A673 (cell line): ENCODE measurements at regions not wholly inside any gene's neighbourhood (a gene's known extent, or its start where the extent isn't known, plus 50 kb on each side); places are given as distances from the start of the nearest gene placed in this dataset.
A peak's percentile ranks its signal among the peaks of the same experiment; 100 is the strongest.

Experiments
- BruUV-seq: library from RNA; stranded (reverse); fragments of 400-500 nt; replicated peaks from 2 replicates; lab custom pipeline; 2021; lab: Mats Ljungman, UMichigan
- CTCF ChIA-PET: fragments of 300-600 bp; sonication (Branson Sonifier 250); formaldehyde crosslinking; loops from one replicate; lab custom pipeline; 2022; ENCODE audit warnings: antibody characterized with exemption; lab: Charles Lee
- POLR2A ChIA-PET: fragments of 300-600 bp; sonication (Branson Sonifier 250); formaldehyde crosslinking; loops from one replicate; lab custom pipeline; 2022; ENCODE audit warnings: antibody characterized with exemption; ENCODE audit not compliant: low non-redundant PET; lab: Charles Lee
- DNase-seq: peaks from one replicate; pipeline ENCODE4 v3.0.0-alpha.2; 2015; ENCODE audit warnings: low spot score
- H3K27ac ChIP-seq: fragments of 200-600 bp; sonication (generic); 2 replicates; pipeline ENCODE4 v1.5.1; 2016; ENCODE audit warnings: mixed run types, low read depth, mild to moderate bottlenecking, mixed read lengths, antibody characterized with exemption, low read length; ENCODE audit not compliant: poor library complexity, severe bottlenecking
- H3K27me3 ChIP-seq: fragments of 200-600 bp; sonication (generic); replicated peaks from 2 replicates; pipeline ENCODE4 v1.6.1; 2017; ENCODE audit warnings: mixed run types, low read depth, mild to moderate bottlenecking, mixed read lengths, antibody characterized with exemption, low read length; ENCODE audit not compliant: insufficient read depth, poor library complexity
- H3K36me3 ChIP-seq: fragments of 200-600 bp; sonication (generic); 2 replicates; pipeline ENCODE4 v1.6.1; 2016; ENCODE audit warnings: mixed run types, mild to moderate bottlenecking, mixed read lengths, antibody characterized with exemption, low read length; ENCODE audit not compliant: insufficient read depth, poor library complexity, severe bottlenecking
- H3K4me1 ChIP-seq: fragments of 200-600 bp; sonication (generic); 2 replicates; pipeline ENCODE4 v1.6.1; 2017; ENCODE audit warnings: mixed run types, mild to moderate bottlenecking, mixed read lengths, antibody characterized with exemption, low read length; ENCODE audit not compliant: insufficient read depth, poor library complexity, severe bottlenecking
- H3K4me3 ChIP-seq: fragments of 200-600 bp; sonication (generic); 2 replicates; pipeline ENCODE4 v1.5.1; 2016; ENCODE audit warnings: low read depth, mixed run types, mild to moderate bottlenecking, mixed read lengths, low read length; ENCODE audit not compliant: poor library complexity, severe bottlenecking
- H3K9me3 ChIP-seq: fragments of 200-600 bp; sonication (generic); 2 replicates; pipeline ENCODE4 v1.6.1; 2016; ENCODE audit warnings: mixed run types, low read depth, mild to moderate bottlenecking, mixed read lengths, antibody characterized with exemption, low read length; ENCODE audit not compliant: poor library complexity, severe bottlenecking
- EZH2 ChIP-seq: fragments of 200-600 bp; sonication (generic); IDR thresholded peaks from 2 replicates; pipeline ENCODE4 v1.6.1; 2017; ENCODE audit warnings: borderline replicate concordance, low read depth, mild to moderate bottlenecking, mixed read lengths, antibody characterized with exemption, low read length; ENCODE audit not compliant: poor library complexity, severe bottlenecking
- intact Hi-C: fragments of 100-400 bp; cut with micrococcal nuclease; formaldehyde crosslinking; loops from one replicate; pipeline ENCODE4 v1.10.0; 2022; ENCODE audit not compliant: unreplicated experiment
- TF ChIP-seq, protein P1 (sequence below): fragments of 300-800, 200-600 bp; sonication (generic); conservative IDR thresholded peaks from 2 replicates; pipeline ENCODE4 v1.5.1; 2017; ENCODE audit warnings: low read depth, mild to moderate bottlenecking, antibody characterized with exemption, low read length, moderate library complexity, mixed read lengths

DNA sequence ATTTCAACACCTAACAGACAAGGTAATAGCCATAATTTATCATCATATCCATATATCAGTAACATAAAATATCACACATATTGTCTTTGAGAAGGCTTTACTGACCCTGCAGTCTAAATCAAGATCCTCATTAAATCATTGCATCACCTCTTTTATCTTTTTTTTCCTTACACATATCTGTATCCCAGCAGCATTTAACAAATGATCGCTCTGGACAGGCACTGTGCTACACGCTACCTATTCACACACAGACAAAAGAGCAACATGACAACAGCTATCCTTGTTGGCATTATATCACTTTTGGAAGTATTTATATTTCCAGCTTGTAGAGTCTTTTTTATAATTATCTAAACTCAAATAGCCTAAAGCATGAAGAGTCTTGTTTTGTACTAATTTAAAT, 73.3 kb upstream of the NBEA start:
- TF ChIP-seq EZH2 = no peak
- TF ChIP-seq, protein P1, sequence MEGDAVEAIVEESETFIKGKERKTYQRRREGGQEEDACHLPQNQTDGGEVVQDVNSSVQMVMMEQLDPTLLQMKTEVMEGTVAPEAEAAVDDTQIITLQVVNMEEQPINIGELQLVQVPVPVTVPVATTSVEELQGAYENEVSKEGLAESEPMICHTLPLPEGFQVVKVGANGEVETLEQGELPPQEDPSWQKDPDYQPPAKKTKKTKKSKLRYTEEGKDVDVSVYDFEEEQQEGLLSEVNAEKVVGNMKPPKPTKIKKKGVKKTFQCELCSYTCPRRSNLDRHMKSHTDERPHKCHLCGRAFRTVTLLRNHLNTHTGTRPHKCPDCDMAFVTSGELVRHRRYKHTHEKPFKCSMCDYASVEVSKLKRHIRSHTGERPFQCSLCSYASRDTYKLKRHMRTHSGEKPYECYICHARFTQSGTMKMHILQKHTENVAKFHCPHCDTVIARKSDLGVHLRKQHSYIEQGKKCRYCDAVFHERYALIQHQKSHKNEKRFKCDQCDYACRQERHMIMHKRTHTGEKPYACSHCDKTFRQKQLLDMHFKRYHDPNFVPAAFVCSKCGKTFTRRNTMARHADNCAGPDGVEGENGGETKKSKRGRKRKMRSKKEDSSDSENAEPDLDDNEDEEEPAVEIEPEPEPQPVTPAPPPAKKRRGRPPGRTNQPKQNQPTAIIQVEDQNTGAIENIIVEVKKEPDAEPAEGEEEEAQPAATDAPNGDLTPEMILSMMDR = no peak
- Histone ChIP-seq H3K4me3 (no peak overlapping the region), H3K27ac (no peak overlapping the region), H3K27me3 (no peaks in the 10 kb centered on the region), H3K36me3 (no peaks in the 10 kb centered on the region), H3K9me3 (no peaks in the 10 kb centered on the region), H3K4me1 (no peaks in the 10 kb centered on the region)
- no TSS peak for BruUV-seq
- POLR2A ChIA-PET = no interaction called here
- intact Hi-C loops = no loop called here
- DNase-seq = no peak
- CTCF ChIA-PET = no interaction called here

DNA sequence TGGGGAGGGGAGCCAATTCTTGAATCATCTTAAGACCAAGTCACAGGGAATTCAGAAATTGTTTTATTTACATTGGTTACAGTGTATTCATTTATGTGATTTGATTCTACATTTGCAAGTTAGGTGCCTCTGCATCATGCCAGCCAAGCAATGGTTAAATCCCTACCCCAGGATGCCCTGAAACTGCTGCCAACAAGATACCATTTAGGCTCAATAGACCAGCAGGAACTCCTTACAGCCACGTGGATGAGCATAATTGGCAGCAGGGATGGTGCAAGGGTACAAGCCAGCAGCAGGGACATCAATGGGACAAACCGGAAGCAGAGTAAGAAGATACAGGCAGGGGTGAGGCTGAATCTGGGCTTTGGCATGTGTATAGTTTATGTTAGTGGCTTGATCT, 72.4 kb upstream of the NBEA start:
- intact Hi-C loops = no loop called here
- BruUV-seq = no TSS peak

DNA sequence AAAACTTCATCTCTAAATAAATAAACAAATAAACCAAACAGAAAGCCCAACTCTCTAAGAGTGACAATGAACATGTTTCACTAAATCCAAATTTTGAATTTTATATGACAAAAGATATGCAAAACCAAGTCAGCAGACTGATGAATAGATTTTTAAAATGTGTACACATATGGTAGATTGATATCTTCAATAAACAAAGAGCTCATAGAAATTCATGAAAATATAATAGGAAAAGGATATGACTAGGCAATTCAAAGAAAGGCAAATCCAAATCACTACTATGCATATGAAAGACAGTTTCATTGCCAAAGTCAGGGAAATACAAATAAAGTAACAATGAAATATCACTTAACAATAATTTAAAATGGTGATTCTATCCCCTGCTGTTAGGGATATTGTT, 63.7 kb upstream of the NBEA start:
- Histone ChIP-seq H3K9me3 (no peaks in the 10 kb centered on the region), H3K27ac (no peak overlapping the region), H3K27me3 (peaks cover 13% of the 10 kb centered on the region), H3K4me3 (no peak overlapping the region), H3K36me3 (no peaks in the 10 kb centered on the region), H3K4me1 (no peaks in the 10 kb centered on the region)
- TF ChIP-seq, protein P1 = no peak
- TF ChIP-seq EZH2 = no peak
- intact Hi-C loops = no loop called here
- BruUV-seq = no TSS peak
- DNase-seq = no peak
- CTCF ChIA-PET = no interaction called here
- POLR2A ChIA-PET = no interaction called here

More for the DNA sequence above, 72.4 kb upstream of the NBEA start:
- TF ChIP-seq EZH2 = no peak
- TF ChIP-seq, protein P1 = no peak
- CTCF ChIA-PET = no interaction called here
- Histone ChIP-seq H3K4me1 (no peaks in the 10 kb centered on the region), H3K9me3 (no peaks in the 10 kb centered on the region), H3K27ac (no peak overlapping the region), H3K27me3 (no peaks in the 10 kb centered on the region), H3K36me3 (no peaks in the 10 kb centered on the region), H3K4me3 (no peak overlapping the region)
- peak; percentile 58 for DNase-seq
- POLR2A ChIA-PET = no interaction called here
